Glutamatergic neuron (in vitro differentiated cells): ENCODE measurements at regions not wholly inside any gene's neighbourhood (a gene's known extent, or its start where the extent isn't known, plus 50 kb on each side); places are given as distances from the start of the nearest gene placed in this dataset.
"Not testable (repeated sequence)": the region's sequence is repeated elsewhere in the genome, so short reads cannot be mapped to it uniquely, and the experiment has no call there.

Source experiments
- DNase-seq: peaks from one replicate; pipeline ENCODE4 v3.0.0; 2022
- H3K27ac Mint-ChIP-seq: one replicate; pipeline ENCODE4 v1.8.0; 2020; ENCODE audit warnings: mild to moderate bottlenecking, mixed read lengths, inconsistent platforms; ENCODE audit not compliant: unreplicated experiment
- H3K27me3 Mint-ChIP-seq: one replicate; pipeline ENCODE4 v1.8.0; 2020; ENCODE audit warnings: mild to moderate bottlenecking, moderate library complexity, mixed read lengths, inconsistent platforms; ENCODE audit not compliant: unreplicated experiment
- H3K36me3 Mint-ChIP-seq: one replicate; pipeline ENCODE4 v1.8.0; 2020; ENCODE audit warnings: mild to moderate bottlenecking, mixed read lengths, inconsistent platforms; ENCODE audit not compliant: unreplicated experiment
- H3K4me1 Mint-ChIP-seq: one replicate; pipeline ENCODE4 v1.8.0; 2020; ENCODE audit warnings: mild to moderate bottlenecking, low read depth, mixed read lengths, inconsistent platforms; ENCODE audit not compliant: unreplicated experiment
- H3K4me3 Mint-ChIP-seq: one replicate; pipeline ENCODE4 v1.8.0; 2020; ENCODE audit warnings: mild to moderate bottlenecking, mixed read lengths, inconsistent platforms; ENCODE audit not compliant: unreplicated experiment
- H3K9me3 Mint-ChIP-seq: one replicate; pipeline ENCODE4 v1.8.0; 2020; ENCODE audit warnings: mild to moderate bottlenecking, moderate library complexity, mixed read lengths, inconsistent platforms; ENCODE audit not compliant: unreplicated experiment
- CTCF ChIP-seq: fragments of 200-600 bp; sonication (generic); IDR thresholded peaks from one replicate; pipeline ENCODE4 v1.5.0; 2021; ENCODE audit not compliant: partially characterized antibody, unreplicated experiment

- H3K27ac Mint-ChIP-seq, result no peak overlapping the region
- no peaks in the 10 kb centered on the region for H3K36me3 Mint-ChIP-seq
- H3K4me3 Mint-ChIP-seq, result no peak overlapping the region
Observed at GRCh38 chr7:10767771-10768170, 205.9 kb upstream of the PHF14 start.

GRCh38 chr7:10770176-10770575 lies 203.5 kb upstream of the PHF14 start:
- no peaks in the 10 kb centered on the region for H3K27me3 Mint-ChIP-seq
- DNase-seq, result no peak
- no peaks in the 10 kb centered on the region for H3K36me3 Mint-ChIP-seq
- no peaks in the 10 kb centered on the region for H3K9me3 Mint-ChIP-seq
- no peak for TF ChIP-seq CTCF
- H3K4me3 Mint-ChIP-seq, result no peak overlapping the region
- H3K4me1 Mint-ChIP-seq, result no peaks in the 10 kb centered on the region
- no peak overlapping the region for H3K27ac Mint-ChIP-seq

More at GRCh38 chr7:10767771-10768170, 205.9 kb upstream of the PHF14 start:
- no peaks in the 10 kb centered on the region for H3K4me1 Mint-ChIP-seq
- H3K27me3 Mint-ChIP-seq, result no peaks in the 10 kb centered on the region
- no peaks in the 10 kb centered on the region for H3K9me3 Mint-ChIP-seq
- TF ChIP-seq CTCF, result no peak
- DNase-seq, result no peak

- H3K4me1 Mint-ChIP-seq, result no peaks in the 10 kb centered on the region
- no peak for TF ChIP-seq CTCF
- DNase-seq, result no peak
- H3K9me3 Mint-ChIP-seq, result no peaks in the 10 kb centered on the region
- no peak overlapping the region for H3K4me3 Mint-ChIP-seq
- no peak overlapping the region for H3K27ac Mint-ChIP-seq
- H3K27me3 Mint-ChIP-seq, result no peaks in the 10 kb centered on the region
- no peaks in the 10 kb centered on the region for H3K36me3 Mint-ChIP-seq
Observed at GRCh38 chr7:10773430-10773829, 200.2 kb upstream of the PHF14 start.

GRCh38 chr7:10779465-10780399 lies 193.9 kb upstream of the PHF14 start:
- H3K27ac Mint-ChIP-seq, result no peak overlapping the region
- H3K36me3 Mint-ChIP-seq, result no peaks in the 10 kb centered on the region
- H3K9me3 Mint-ChIP-seq, result peaks cover 4% of the 10 kb centered on the region
- TF ChIP-seq CTCF, result no peak
- no peak overlapping the region for H3K4me3 Mint-ChIP-seq
- no peaks in the 10 kb centered on the region for H3K27me3 Mint-ChIP-seq
- H3K4me1 Mint-ChIP-seq, result no peaks in the 10 kb centered on the region
- DNase-seq, result no peak

- H3K9me3 Mint-ChIP-seq, result peaks cover 4% of the 10 kb centered on the region
- no peaks in the 10 kb centered on the region for H3K4me1 Mint-ChIP-seq
- H3K36me3 Mint-ChIP-seq, result no peaks in the 10 kb centered on the region
- no peaks in the 10 kb centered on the region for H3K27me3 Mint-ChIP-seq
- no peak overlapping the region for H3K27ac Mint-ChIP-seq
- no peak for TF ChIP-seq CTCF
- no peak for DNase-seq
- H3K4me3 Mint-ChIP-seq, result no peak overlapping the region
Observed at GRCh38 chr7:10780400-10780747, 193.3 kb upstream of the PHF14 start.

GRCh38 chr7:10786976-10787375 lies 186.7 kb upstream of the PHF14 start:
- not testable (repeated sequence) for H3K27me3 Mint-ChIP-seq, DNase-seq, H3K27ac Mint-ChIP-seq, H3K9me3 Mint-ChIP-seq, H3K4me3 Mint-ChIP-seq, H3K36me3 Mint-ChIP-seq, H3K4me1 Mint-ChIP-seq
